ENCODE measurements at regions not wholly inside any gene's neighbourhood (a gene's known extent, or its start where the extent isn't known, plus 50 kb on each side); places are given as distances from the start of the nearest gene placed in this dataset.

DNA sequence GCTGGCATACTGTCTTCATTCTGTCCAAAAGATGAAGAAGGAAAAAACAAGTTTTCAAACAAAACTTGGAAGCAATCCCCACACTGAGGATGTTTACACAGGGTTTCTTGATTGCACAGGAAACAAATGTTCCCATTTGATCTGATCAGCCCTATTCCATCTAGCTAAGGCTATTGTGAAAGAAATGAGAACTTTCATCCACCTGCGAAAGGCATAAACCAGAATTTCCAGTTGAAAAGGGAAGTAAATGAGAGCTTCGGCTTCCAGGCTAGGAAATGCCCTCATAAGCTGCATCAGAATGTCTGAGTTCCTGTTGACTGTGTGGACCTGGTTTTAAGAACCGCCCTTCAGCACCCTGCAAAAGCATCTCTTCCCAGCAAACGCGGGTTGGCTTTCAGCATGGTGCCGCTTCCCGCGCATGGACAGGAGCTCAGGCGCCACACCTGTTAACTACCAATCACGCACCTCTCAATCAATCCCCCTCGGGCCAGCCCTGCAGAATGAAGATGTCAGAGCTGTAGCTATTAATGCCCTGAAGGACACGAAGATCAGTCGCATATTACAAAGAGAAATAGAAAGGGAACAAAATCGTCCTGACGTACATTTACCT, 850.4 kb downstream of the GALR1 start:
- TF ChIP-seq, protein P1, sequence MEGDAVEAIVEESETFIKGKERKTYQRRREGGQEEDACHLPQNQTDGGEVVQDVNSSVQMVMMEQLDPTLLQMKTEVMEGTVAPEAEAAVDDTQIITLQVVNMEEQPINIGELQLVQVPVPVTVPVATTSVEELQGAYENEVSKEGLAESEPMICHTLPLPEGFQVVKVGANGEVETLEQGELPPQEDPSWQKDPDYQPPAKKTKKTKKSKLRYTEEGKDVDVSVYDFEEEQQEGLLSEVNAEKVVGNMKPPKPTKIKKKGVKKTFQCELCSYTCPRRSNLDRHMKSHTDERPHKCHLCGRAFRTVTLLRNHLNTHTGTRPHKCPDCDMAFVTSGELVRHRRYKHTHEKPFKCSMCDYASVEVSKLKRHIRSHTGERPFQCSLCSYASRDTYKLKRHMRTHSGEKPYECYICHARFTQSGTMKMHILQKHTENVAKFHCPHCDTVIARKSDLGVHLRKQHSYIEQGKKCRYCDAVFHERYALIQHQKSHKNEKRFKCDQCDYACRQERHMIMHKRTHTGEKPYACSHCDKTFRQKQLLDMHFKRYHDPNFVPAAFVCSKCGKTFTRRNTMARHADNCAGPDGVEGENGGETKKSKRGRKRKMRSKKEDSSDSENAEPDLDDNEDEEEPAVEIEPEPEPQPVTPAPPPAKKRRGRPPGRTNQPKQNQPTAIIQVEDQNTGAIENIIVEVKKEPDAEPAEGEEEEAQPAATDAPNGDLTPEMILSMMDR (IDR thresholded peaks at IDR 0.05), result no peak

DNA sequence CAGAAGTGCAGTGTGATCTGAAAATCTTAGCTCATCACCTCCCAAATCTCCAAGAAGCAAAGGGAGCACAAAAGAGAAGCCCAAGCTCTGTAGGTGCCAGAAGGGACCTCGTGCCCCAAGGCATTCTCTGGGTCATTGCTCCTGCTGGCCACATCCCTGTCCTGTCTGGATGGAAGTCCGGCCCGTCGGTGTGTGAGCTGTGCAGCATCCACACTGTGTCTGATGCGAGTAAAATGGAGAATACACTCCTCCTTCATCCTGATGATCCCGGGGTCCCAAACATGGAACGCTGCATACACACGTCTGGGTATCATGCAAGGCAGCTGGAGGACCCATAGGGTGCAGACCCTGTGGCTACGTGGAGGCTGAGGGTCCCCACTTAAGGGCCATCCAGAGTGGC, 851.4 kb downstream of the GALR1 start:
- TF ChIP-seq, protein P1 (IDR thresholded peaks at IDR 0.05), result no peak

DNA sequence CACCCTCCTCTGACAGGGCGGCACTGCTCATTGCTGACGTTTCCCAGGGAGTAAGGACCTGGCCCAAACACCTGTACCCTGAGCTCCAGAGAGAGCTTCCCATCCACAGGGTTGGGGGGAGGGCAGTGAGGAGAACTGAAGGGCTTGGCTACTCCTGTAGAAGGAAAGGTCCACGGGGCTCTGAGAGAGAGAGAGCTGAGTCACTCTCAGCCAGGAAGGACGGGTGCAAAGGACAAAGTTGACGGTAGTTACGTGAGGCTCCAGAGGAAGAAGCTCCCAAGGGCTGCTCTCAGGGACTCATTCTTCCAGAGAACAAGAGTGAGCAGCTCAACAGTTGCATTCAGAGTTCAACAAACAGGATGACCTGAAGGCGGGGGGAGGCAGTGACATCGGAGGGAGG, 852.5 kb downstream of the GALR1 start:
- TF ChIP-seq, protein P1 (IDR thresholded peaks at IDR 0.05), result no peak

DNA sequence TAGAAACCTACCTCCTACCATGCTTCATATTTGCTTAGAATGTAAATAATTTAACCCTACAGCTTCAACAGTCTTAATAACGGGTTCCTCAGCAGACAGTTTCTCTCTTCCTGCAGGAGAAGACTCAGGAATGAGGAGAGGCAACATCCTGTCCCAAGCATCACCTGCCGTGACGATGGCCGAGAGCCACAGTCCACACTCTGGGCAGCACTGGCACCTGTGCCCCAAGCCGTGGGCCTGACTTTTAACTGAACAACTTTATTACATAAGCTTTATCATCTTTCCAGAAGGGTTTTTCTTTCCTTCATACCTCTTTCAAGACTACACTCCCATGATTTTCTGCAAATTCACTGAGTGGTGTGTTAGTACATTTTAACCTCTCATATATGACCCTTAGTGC, 856.0 kb downstream of the GALR1 start:
- TF ChIP-seq, protein P1 (IDR thresholded peaks at IDR 0.05), result no peak

DNA sequence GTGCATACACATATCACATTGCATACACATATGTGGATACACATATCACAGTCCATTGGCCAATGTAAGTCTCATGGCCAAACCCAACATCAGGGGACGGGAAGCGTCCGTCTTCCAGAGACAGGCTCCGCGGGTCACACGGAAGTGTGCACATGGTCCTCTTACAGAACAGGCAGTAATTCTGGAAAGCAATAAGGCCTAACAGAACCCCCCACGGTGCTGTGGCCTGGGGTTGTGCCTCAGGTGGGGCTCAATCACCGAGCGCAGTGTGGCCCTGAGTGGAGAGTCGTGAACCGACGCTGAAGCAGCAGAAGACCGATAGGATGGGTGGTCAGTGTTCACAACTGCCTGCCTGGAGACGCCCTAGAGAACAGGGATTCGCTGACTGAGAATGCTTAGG, 857.3 kb downstream of the GALR1 start:
- TF ChIP-seq, protein P1 (IDR thresholded peaks at IDR 0.05), result no peak

DNA sequence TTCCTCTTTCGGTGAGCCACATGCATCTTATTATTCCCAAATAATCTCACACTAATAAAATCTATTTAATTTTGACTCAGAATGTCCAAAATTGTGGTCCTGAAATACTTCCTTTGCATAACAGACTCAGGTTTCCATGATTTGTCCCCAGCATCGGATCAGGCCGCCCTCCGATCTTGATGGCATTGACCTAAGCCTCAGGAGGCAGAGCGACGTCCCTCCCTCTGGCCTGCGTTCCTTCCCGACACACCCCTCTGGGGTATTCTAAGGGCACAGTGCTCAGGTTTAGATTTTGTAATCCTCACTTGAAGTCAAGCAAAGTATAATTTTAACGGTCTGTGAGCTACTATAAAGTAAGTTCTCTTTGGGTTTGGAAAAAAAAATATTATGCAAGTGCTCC, 857.7 kb downstream of the GALR1 start:
- TF ChIP-seq, protein P1 (IDR thresholded peaks at IDR 0.05), result no peak

DNA sequence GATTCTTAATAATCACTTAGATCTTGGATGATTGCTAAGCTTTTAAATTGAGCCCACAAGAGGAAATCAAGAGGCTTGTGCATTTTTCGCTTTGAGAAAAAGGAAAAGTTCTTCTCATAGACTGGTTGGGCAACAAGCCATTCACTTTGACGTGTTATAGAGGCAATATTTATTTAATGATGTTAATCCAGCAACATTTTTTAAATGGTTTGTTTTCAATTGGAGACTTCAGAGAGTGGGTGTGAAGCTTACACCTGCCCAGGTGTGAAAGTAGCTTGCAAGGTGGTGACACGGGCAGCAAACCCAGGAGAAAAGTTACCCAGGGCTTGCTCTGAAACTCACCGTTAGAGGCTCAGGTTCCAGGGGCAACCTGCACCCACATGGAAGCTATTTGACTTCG, 858.9 kb downstream of the GALR1 start:
- TF ChIP-seq, protein P1 (IDR thresholded peaks at IDR 0.05), result no peak

All from LNCAP (cell line).